RPMI8226 (cell line): ENCODE measurements at regions not wholly inside any gene's neighbourhood (a gene's known extent, or its start where the extent isn't known, plus 50 kb on each side); places are given as distances from the start of the nearest gene placed in this dataset.

Source experiments
- DNase-seq: peaks from one replicate; pipeline ENCODE4 v3.0.0-alpha.2; 2015

- peak; percentile 72 for DNase-seq
These were observed 188.0 kb downstream of the ENGASE start for GRCh38 chr17:79262624-79263023.

GRCh38 chr17:79261355-79262072 lies 186.9 kb downstream of the ENGASE start:
- DNase-seq, result peak; percentile 32

GRCh38 chr17:79258843-79259242 lies 184.2 kb downstream of the ENGASE start:
- DNase-seq, result no peak

GRCh38 chr17:79258041-79258440 lies 183.4 kb downstream of the ENGASE start:
- DNase-seq, result no peak

- DNase-seq, result no peak
These were observed 181.4 kb downstream of the ENGASE start for GRCh38 chr17:79255926-79256585.

GRCh38 chr17:79255456-79255855 lies 180.8 kb downstream of the ENGASE start:
- DNase-seq, result no peak

- no peak for DNase-seq
These were observed 180.4 kb downstream of the ENGASE start for GRCh38 chr17:79255046-79255445.

- DNase-seq, result peak; percentile 87
These were observed 178.3 kb downstream of the ENGASE start for GRCh38 chr17:79252886-79253285.

GRCh38 chr17:79251824-79252223 lies 177.2 kb downstream of the ENGASE start:
- DNase-seq, result no peak

- no peak for DNase-seq
These were observed 175.4 kb downstream of the ENGASE start for GRCh38 chr17:79249929-79250521.

GRCh38 chr17:79248843-79249493 lies 174.3 kb downstream of the ENGASE start:
- DNase-seq, result no peak

GRCh38 chr17:79246225-79247190 lies 171.9 kb downstream of the ENGASE start:
- no peak for DNase-seq

GRCh38 chr17:79244665-79245064 lies 170.0 kb downstream of the ENGASE start:
- DNase-seq, result no peak

GRCh38 chr17:79243996-79244395 lies 169.4 kb downstream of the ENGASE start:
- no peak for DNase-seq

- no peak for DNase-seq
These were observed 169.0 kb downstream of the ENGASE start for GRCh38 chr17:79243603-79243990.

- peak; percentile 86 for DNase-seq
These were observed 168.4 kb downstream of the ENGASE start for GRCh38 chr17:79242873-79243602.

- no peak for DNase-seq
These were observed 167.8 kb downstream of the ENGASE start for GRCh38 chr17:79242393-79242792.

- DNase-seq, result no peak
These were observed 167.0 kb downstream of the ENGASE start for GRCh38 chr17:79241616-79242015.

GRCh38 chr17:79239205-79239604 lies 164.6 kb downstream of the ENGASE start:
- DNase-seq, result no peak

- peak; percentile 29 for DNase-seq
These were observed 162.9 kb downstream of the ENGASE start for GRCh38 chr17:79237448-79238053.

- DNase-seq, result no peak
These were observed 161.2 kb downstream of the ENGASE start for GRCh38 chr17:79235808-79236207.
